Chondrocyte (in vitro differentiated cells): ENCODE measurements at regions not wholly inside any gene's neighbourhood (a gene's known extent, or its start where the extent isn't known, plus 50 kb on each side); places are given as distances from the start of the nearest gene placed in this dataset.
"Not testable (repeated sequence)": the region's sequence is repeated elsewhere in the genome, so short reads cannot be mapped to it uniquely, and the experiment has no call there.

Source experiments
- DNase-seq: peaks from one replicate; pipeline ENCODE4 v3.0.0; 2021; ENCODE audit warnings: mixed read lengths, low spot score
- H3K27ac Mint-ChIP-seq: one replicate; pipeline ENCODE4 v1.8.0; 2021; ENCODE audit warnings: mild to moderate bottlenecking, moderate library complexity, mixed read lengths; ENCODE audit not compliant: unreplicated experiment
- H3K27me3 Mint-ChIP-seq: 2 replicates; pipeline ENCODE4 v1.8.0; 2021; ENCODE audit warnings: low read depth, mixed read lengths
- H3K36me3 Mint-ChIP-seq: 2 replicates; pipeline ENCODE4 v1.8.0; 2021; ENCODE audit warnings: low read depth, mixed read lengths
- H3K4me1 Mint-ChIP-seq: 2 replicates; pipeline ENCODE4 v1.8.0; 2021; ENCODE audit warnings: low read depth, mild to moderate bottlenecking, mixed read lengths
- H3K4me3 Mint-ChIP-seq: one replicate; pipeline ENCODE4 v1.8.0; 2021; ENCODE audit warnings: mild to moderate bottlenecking, moderate library complexity, mixed read lengths; ENCODE audit not compliant: unreplicated experiment
- H3K9me3 Mint-ChIP-seq: 2 replicates; pipeline ENCODE4 v1.8.0; 2021; ENCODE audit warnings: low read depth, mixed read lengths
- CTCF ChIP-seq: fragments of 200-600 bp; sonication (generic); IDR thresholded peaks from 2 replicates; pipeline ENCODE4 v1.5.0; 2021; ENCODE audit warnings: antibody characterized with exemption, mild to moderate bottlenecking, moderate library complexity

- H3K4me1 Mint-ChIP-seq = peaks cover 7% of the 10 kb centered on the region
- H3K27ac Mint-ChIP-seq = no peak overlapping the region
- H3K9me3 Mint-ChIP-seq = peaks cover 6% of the 10 kb centered on the region
- no peak for TF ChIP-seq CTCF
- H3K36me3 Mint-ChIP-seq = no peaks in the 10 kb centered on the region
- no peak for DNase-seq
- no peak overlapping the region for H3K4me3 Mint-ChIP-seq
- H3K27me3 Mint-ChIP-seq = no peaks in the 10 kb centered on the region
Measured at GRCh38 chr4:23413631-23414030, 476.2 kb downstream of the PPARGC1A start.

DNA sequence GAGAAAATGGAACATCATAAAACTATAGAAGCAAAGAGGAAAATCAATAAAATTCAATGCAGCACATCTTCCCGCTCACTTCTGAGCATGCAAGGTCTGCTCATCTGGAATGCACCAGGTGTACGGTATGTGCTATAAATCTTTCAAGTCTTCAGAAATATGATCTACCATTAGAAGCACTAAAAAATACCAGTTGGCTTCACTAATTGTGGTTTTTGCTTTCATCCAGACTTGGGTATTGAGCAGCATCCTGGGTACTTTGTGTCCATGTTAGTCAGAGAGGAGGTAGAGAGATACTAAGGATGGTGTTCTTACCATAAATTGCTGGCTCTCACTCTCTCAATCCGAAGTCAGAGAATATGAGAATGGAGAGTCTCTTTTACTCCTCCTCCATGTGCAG, 477.1 kb downstream of the PPARGC1A start:
- Mint-ChIP-seq H3K27ac (no peak overlapping the region), H3K4me3 (no peak overlapping the region), H3K27me3 (no peaks in the 10 kb centered on the region), H3K9me3 (peaks cover 8% of the 10 kb centered on the region), H3K4me1 (peaks cover 14% of the 10 kb centered on the region), H3K36me3 (no peaks in the 10 kb centered on the region)
- no peak for TF ChIP-seq CTCF
- DNase-seq = no peak

GRCh38 chr4:23408913-23409312, 480.9 kb downstream of the PPARGC1A start:
- H3K36me3 Mint-ChIP-seq, H3K27ac Mint-ChIP-seq, H3K27me3 Mint-ChIP-seq, DNase-seq, H3K4me3 Mint-ChIP-seq: not testable (repeated sequence)
- Mint-ChIP-seq H3K9me3 (peaks cover 27% of the 10 kb centered on the region), H3K4me1 (peaks cover 16% of the 10 kb centered on the region)

DNA sequence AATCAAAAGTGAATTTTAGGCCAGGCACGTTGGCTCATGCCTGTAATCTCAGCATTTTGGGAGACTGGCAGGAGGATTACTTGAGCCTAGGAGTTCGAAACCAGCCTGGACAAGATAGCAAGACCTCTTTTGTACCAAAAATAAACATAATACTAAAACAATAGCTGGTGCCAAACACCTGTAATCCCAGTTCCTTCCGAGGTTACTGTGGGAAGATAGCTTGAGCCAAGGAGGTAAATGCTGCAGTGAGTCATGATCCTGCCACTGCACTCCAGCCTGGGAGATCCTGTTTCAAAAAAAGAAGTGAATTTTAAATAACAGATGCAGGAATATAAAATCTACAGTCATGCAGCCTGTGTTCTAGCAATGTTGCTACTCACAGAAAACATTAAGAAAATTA, 488.3 kb downstream of the PPARGC1A start:
- no peaks in the 10 kb centered on the region for H3K36me3 Mint-ChIP-seq
- TF ChIP-seq CTCF = no peak
- H3K9me3 Mint-ChIP-seq = peaks cover 27% of the 10 kb centered on the region
- H3K4me1 Mint-ChIP-seq = peaks cover 2% of the 10 kb centered on the region
- no peak overlapping the region for H3K27ac Mint-ChIP-seq
- H3K27me3 Mint-ChIP-seq = no peaks in the 10 kb centered on the region
- no peak overlapping the region for H3K4me3 Mint-ChIP-seq
- DNase-seq = no peak

DNA sequence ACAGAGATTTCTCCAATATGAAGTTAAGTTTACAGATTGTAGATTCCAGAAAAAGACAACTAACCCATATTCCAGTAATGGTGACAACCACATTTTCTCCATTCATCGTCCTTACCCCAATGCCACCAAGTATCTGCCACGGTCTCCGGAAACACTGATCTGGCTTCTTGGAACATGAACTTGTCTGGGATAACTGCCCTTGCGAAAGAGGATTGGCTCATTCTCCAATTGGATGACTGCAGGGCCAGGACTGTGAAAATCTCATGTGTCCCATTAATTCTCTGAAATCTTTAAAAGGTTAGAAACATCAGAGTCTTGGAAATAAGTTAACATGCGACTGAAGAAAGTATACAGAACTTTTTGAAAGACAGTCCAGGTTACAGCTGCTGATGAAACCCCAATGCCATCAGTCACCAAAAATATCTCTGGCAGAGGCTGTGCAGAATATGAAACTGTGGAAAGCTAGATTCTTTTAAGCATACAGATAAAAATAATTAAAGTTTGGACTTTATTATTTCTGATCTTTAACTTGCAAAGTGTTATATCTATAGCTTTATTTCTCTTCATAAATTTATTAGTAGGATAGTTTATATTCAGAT, 496.9 kb downstream of the PPARGC1A start:
- no peak overlapping the region for H3K4me3 Mint-ChIP-seq
- no peak overlapping the region for H3K27ac Mint-ChIP-seq
- peaks cover 15% of the 10 kb centered on the region for H3K4me1 Mint-ChIP-seq
- no peak for TF ChIP-seq CTCF
- DNase-seq = no peak
- peaks cover 3% of the 10 kb centered on the region for H3K36me3 Mint-ChIP-seq
- H3K27me3 Mint-ChIP-seq = no peaks in the 10 kb centered on the region
- H3K9me3 Mint-ChIP-seq = peaks cover 31% of the 10 kb centered on the region

- no peak for DNase-seq
- H3K36me3 Mint-ChIP-seq = peaks cover 3% of the 10 kb centered on the region
- no peak for TF ChIP-seq CTCF
- no peaks in the 10 kb centered on the region for H3K27me3 Mint-ChIP-seq
- H3K27ac Mint-ChIP-seq = peak overlapping the region; percentile 75
- peaks cover 16% of the 10 kb centered on the region for H3K4me1 Mint-ChIP-seq
- peaks cover 13% of the 10 kb centered on the region for H3K9me3 Mint-ChIP-seq
- no peak overlapping the region for H3K4me3 Mint-ChIP-seq
Measured at GRCh38 chr4:23390246-23390645, 499.6 kb downstream of the PPARGC1A start.
